Smooth muscle cell (in vitro differentiated cells): ENCODE measurements at regions not wholly inside any gene's neighbourhood (a gene's known extent, or its start where the extent isn't known, plus 50 kb on each side); places are given as distances from the start of the nearest gene placed in this dataset.

Source experiments
- DNase-seq: peaks from one replicate; lab custom pipeline; 2025; ENCODE audit not compliant: unreplicated experiment; lab: John Stamatoyannopoulos, UW
- H2AFZ ChIP-seq: fragments of 200-600 bp; sonication (generic); 2 replicates; pipeline ENCODE4 v1.6.0; 2016; ENCODE audit warnings: antibody characterized with exemption, low read depth, mild to moderate bottlenecking
- H3F3A ChIP-seq: fragments of 200-600 bp; sonication (generic); 2 replicates; pipeline ENCODE4 v1.6.0; 2017; ENCODE audit warnings: antibody characterized with exemption, low read depth
- H3K27ac ChIP-seq: fragments of 200-600 bp; sonication (generic); 2 replicates; pipeline ENCODE4 v1.5.1; 2016; ENCODE audit warnings: low read depth, mild to moderate bottlenecking
- H3K27me3 ChIP-seq: fragments of 200-600 bp; sonication (generic); 2 replicates; pipeline ENCODE4 v1.6.1; 2016; ENCODE audit warnings: low read depth, mild to moderate bottlenecking
- H3K36me3 ChIP-seq: fragments of 200-600 bp; sonication (generic); 2 replicates; pipeline ENCODE4 v1.5.1; 2016; ENCODE audit warnings: low read depth
- H3K4me1 ChIP-seq: fragments of 200-600 bp; sonication (generic); 2 replicates; pipeline ENCODE4 v1.5.1; 2016; ENCODE audit warnings: low read depth
- H3K4me2 ChIP-seq: fragments of 200-600 bp; sonication (generic); 2 replicates; pipeline ENCODE4 v1.6.0; 2016; ENCODE audit warnings: mild to moderate bottlenecking
- H3K4me3 ChIP-seq: fragments of 200-600 bp; sonication (generic); 2 replicates; pipeline ENCODE4 v1.5.1; 2016; ENCODE audit warnings: mild to moderate bottlenecking
- H3K79me2 ChIP-seq: fragments of 200-600 bp; sonication (generic); 2 replicates; pipeline ENCODE4 v1.6.0; 2016; ENCODE audit warnings: low read depth, mild to moderate bottlenecking
- H3K9ac ChIP-seq: fragments of 200-600 bp; sonication (generic); 2 replicates; pipeline ENCODE4 v1.6.0; 2016; ENCODE audit warnings: low read depth
- H3K9me3 ChIP-seq: fragments of 200-600 bp; sonication (generic); replicated peaks from 2 replicates; pipeline ENCODE4 v1.5.1; 2016; ENCODE audit warnings: low read depth
- H4K20me1 ChIP-seq: fragments of 200-600 bp; sonication (generic); 2 replicates; pipeline ENCODE4 v1.6.0; 2016; ENCODE audit warnings: low read depth
- WGBS: methylation state at CpG from one replicate; pipeline ENCODE4 v1.1.7; 2016; ENCODE audit warnings: low lambda C conversion rate; 5-methylcytosine and 5-hydroxymethylcytosine counted together
- TF ChIP-seq, protein P1 (sequence below): fragments of 200-600 bp; sonication (generic); IDR thresholded peaks from 2 replicates; pipeline ENCODE4 v1.5.1; 2017; ENCODE audit warnings: borderline replicate concordance, mild to moderate bottlenecking, antibody characterized with exemption; ENCODE audit not compliant: insufficient read depth, poor library complexity, severe bottlenecking

DNA sequence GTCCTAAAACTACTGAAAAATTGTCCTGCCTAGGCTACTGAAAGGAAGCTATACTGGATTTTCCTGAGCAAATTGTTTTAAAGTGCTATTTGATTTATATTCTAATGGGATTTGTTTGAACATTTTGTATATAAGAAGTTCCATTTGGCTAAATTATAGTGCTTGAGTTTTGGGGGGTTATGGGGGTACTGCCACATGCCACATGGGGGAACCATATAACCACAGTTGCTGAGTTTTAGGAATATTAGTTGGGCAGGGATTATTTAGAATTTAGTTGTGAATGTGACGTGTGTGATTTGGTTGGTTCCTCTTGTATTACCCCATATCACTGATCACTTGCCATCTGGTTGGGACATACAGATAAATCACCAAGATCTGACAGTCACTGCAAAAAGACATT, 224.5 kb upstream of the TAPT1 start:
- Histone ChIP-seq H3K4me1 (peaks cover 7% of the 10 kb centered on the region), H3K79me2 (no peaks in the 10 kb centered on the region), H3F3A (no peaks in the 10 kb centered on the region), H3K4me2 (no peak overlapping the region), H3K27me3 (peaks cover 31% of the 10 kb centered on the region), H2AFZ (no peak overlapping the region), H3K36me3 (no peaks in the 10 kb centered on the region), H4K20me1 (no peaks in the 10 kb centered on the region), H3K9ac (no peak overlapping the region), H3K4me3 (no peak overlapping the region), H3K27ac (no peak overlapping the region), H3K9me3 (no peaks in the 10 kb centered on the region)
- TF ChIP-seq, protein P1, sequence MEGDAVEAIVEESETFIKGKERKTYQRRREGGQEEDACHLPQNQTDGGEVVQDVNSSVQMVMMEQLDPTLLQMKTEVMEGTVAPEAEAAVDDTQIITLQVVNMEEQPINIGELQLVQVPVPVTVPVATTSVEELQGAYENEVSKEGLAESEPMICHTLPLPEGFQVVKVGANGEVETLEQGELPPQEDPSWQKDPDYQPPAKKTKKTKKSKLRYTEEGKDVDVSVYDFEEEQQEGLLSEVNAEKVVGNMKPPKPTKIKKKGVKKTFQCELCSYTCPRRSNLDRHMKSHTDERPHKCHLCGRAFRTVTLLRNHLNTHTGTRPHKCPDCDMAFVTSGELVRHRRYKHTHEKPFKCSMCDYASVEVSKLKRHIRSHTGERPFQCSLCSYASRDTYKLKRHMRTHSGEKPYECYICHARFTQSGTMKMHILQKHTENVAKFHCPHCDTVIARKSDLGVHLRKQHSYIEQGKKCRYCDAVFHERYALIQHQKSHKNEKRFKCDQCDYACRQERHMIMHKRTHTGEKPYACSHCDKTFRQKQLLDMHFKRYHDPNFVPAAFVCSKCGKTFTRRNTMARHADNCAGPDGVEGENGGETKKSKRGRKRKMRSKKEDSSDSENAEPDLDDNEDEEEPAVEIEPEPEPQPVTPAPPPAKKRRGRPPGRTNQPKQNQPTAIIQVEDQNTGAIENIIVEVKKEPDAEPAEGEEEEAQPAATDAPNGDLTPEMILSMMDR, result peak; percentile 33
- WGBS, result 80% methylated on average over 1 of the region's 1 CpG
- no peak for DNase-seq

DNA sequence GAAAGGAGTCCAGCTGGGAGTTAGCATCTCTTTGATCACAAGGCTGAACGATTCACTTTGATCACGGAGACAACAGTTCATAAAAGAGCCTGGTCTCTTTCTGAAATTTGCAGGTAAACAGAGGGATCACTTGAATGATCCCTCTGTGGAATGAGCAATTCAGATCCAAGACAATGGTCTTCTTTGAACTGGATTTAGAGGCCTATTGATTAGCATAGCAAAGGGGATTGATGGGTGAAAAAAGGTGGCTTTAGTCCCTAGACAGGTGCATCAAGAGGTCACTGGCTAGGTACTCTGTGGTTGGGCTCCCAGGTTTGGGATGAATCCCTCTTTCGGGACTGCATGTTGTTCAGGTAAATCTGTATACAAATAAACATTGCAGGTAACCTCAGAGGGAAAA, 223.8 kb upstream of the TAPT1 start:
- TF ChIP-seq, protein P1, result no peak
- H3K36me3 ChIP-seq, result no peaks in the 10 kb centered on the region
- 27% methylated on average over 3 of the region's 3 CpGs for WGBS

GRCh38 chr4:16449406-16449805, 223.1 kb upstream of the TAPT1 start:
- peaks cover 36% of the 10 kb centered on the region for H3K27me3 ChIP-seq
- 77% methylated on average over 2 of the region's 2 CpGs for WGBS
- TF ChIP-seq, protein P1, result no peak
- H4K20me1 ChIP-seq, result no peaks in the 10 kb centered on the region
- H3K4me1 ChIP-seq, result peaks cover 7% of the 10 kb centered on the region
- H3K9me3 ChIP-seq, result no peaks in the 10 kb centered on the region
- H3F3A ChIP-seq, result no peaks in the 10 kb centered on the region
- H3K27ac ChIP-seq, result no peak overlapping the region
- H2AFZ ChIP-seq, result no peak overlapping the region
- DNase-seq, result no peak
- H3K9ac ChIP-seq, result no peak overlapping the region
- H3K4me3 ChIP-seq, result no peak overlapping the region
- H3K4me2 ChIP-seq, result no peak overlapping the region
- H3K36me3 ChIP-seq, result no peaks in the 10 kb centered on the region
- H3K79me2 ChIP-seq, result no peaks in the 10 kb centered on the region

More for the DNA sequence above, 223.8 kb upstream of the TAPT1 start:
- no peak overlapping the region for H3K4me3 ChIP-seq
- DNase-seq, result no peak
- H2AFZ ChIP-seq, result no peak overlapping the region
- no peak overlapping the region for H3K4me2 ChIP-seq
- no peaks in the 10 kb centered on the region for H3F3A ChIP-seq
- no peaks in the 10 kb centered on the region for H4K20me1 ChIP-seq
- no peak overlapping the region for H3K9ac ChIP-seq
- no peaks in the 10 kb centered on the region for H3K9me3 ChIP-seq
- peaks cover 7% of the 10 kb centered on the region for H3K4me1 ChIP-seq
- peaks cover 31% of the 10 kb centered on the region for H3K27me3 ChIP-seq
- H3K27ac ChIP-seq, result no peak overlapping the region
- no peaks in the 10 kb centered on the region for H3K79me2 ChIP-seq

- Histone ChIP-seq H3K9me3 (no peaks in the 10 kb centered on the region), H3K4me3 (no peak overlapping the region)
- WGBS, result 91% methylated on average over 9 of the region's 9 CpGs
These were observed 222.1 kb upstream of the TAPT1 start for GRCh38 chr4:16448241-16448840.

More at GRCh38 chr4:16448241-16448840, 222.1 kb upstream of the TAPT1 start:
- Histone ChIP-seq H4K20me1 (no peaks in the 10 kb centered on the region), H3K36me3 (no peaks in the 10 kb centered on the region), H3K79me2 (no peaks in the 10 kb centered on the region), H3F3A (no peaks in the 10 kb centered on the region), H3K4me2 (no peak overlapping the region), H2AFZ (no peak overlapping the region), H3K9ac (no peak overlapping the region), H3K27ac (no peak overlapping the region), H3K27me3 (peaks cover 43% of the 10 kb centered on the region), H3K4me1 (peaks cover 7% of the 10 kb centered on the region)
- no peak for DNase-seq
- TF ChIP-seq, protein P1, result no peak
